ENCODE measurements at regions not wholly inside any gene's neighbourhood (a gene's known extent, or its start where the extent isn't known, plus 50 kb on each side); places are given as distances from the start of the nearest gene placed in this dataset.
"Not testable (repeated sequence)": the region's sequence is repeated elsewhere in the genome, so short reads cannot be mapped to it uniquely, and the experiment has no call there.

GRCh38 chr16:80243303-80243702 lies 297.5 kb upstream of the DYNLRB2 start:
- not testable (repeated sequence) for DNase-seq

- not testable (repeated sequence) for DNase-seq
Observed at GRCh38 chr16:80242279-80242678, 298.5 kb upstream of the DYNLRB2 start.

GRCh38 chr16:80233097-80233835 lies 307.5 kb upstream of the DYNLRB2 start:
- DNase-seq: no peak

GRCh38 chr16:80231888-80232287 lies 308.9 kb upstream of the DYNLRB2 start:
- DNase-seq: no peak

DNA sequence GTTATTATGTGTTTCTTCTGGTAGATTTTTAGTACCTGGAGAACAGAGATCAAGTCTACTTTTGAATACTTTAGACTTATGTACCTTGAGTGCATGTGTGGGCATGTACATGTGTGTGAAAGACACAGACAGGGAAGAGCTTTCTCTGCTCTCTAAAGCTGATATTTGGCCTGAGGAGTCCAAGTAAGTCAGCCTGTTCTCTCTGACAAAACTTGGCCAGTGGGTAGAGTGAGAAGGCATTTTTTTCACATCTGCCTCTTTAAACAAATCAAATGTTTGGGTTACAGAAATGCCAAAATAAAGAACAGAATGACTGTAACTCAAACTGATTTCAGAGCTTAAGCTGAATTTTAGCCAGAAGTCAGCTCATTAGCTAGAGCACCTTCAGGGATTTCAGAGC lies 309.7 kb upstream of the DYNLRB2 start:
- no peak for DNase-seq

GRCh38 chr16:80230328-80231120 lies 310.3 kb upstream of the DYNLRB2 start:
- no peak for DNase-seq

DNA sequence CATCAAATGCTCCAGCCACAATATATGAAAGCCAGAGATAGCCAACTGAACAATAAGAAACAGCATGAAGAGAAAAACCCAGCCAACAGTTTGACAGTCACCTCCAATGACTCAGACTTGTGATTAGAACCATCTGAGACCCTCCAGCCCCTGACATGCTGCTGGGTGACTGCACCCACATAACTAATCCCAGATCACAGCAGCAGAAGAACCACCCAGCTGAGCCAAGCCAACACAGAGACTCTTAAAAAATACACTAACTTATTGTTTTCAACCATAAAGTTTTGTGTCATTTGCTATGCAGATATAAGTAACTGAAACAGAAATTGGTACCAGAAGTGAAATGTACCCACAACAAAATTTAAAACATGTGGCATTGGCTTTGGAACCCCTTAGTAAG lies 314.3 kb upstream of the DYNLRB2 start:
- DNase-seq: no peak

DNA sequence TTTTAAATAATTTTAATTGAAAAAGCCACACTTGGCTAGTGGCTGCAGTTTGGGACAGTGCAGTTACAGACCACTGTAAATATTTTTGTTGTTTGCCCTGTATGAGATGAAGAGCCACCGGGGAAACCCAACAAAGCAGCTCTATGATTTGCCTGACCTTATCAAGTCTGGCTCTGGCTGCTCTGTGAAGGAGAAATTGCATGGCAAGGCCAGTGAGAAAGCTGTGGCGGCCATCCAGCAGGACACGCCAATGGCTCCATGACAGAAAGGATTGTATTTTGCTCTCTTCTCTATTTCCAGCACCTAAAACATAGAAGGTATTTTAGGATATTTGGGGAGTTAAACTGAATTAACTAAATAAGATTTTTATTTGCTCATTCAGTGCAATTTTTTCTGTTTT lies 330.0 kb upstream of the DYNLRB2 start:
- no peak for DNase-seq

DNA sequence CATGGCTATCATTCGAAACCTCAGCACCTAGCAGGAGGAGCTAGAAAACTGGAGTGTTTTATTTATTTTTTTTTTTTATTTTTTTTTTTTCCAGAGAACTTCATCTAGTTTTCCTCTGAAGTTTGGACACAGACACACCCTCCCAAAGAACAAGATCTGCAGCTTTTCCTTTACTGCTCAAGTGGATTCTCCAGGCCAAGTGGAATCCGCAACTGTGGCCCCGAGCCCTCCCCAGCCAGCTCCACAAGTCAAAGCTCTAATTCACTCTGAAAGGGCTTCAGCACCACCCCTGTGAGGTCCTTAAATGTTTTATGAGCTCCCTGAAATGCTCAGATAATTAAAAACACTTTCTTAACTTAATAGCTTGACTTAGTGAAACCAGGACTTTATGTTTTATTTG lies 332.1 kb upstream of the DYNLRB2 start:
- no peak for DNase-seq

DNA sequence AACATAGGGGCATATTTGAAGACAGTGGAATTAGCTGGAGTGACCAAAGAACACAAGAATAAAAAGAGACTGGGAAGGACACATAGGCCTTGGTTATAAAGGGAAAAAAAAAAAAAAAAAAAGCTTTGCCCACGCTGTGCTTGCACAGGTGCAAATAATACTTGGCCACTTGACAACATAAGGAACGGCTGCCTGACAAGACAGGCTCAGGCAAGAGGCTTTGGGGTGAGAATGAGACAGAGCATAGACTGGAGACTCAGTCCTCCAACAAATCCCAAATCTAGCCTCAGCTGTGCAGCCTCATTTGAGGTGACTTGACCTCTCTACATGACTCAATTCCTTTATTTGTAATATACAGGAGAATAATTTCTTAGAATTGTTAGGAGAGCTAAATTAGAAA lies 332.8 kb upstream of the DYNLRB2 start:
- no peak for DNase-seq

DNA sequence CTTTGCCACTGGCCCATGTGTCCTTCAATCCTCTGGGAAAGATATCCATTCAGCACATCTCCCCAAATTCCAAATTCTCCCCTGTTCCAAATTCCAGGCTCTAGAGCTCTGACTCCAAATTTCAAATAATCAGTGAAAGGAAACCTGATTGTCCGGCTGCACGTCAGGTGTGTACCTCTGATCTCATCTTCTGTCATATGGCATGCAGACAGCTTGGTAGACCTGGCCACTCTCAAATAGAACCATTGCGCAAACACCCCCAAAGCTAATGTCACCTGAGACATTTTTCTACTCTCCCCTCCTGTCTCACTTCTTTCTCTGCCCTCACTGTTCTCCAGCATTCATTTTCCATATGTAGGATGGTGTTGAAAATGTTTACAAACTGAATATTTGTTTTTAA lies 337.0 kb upstream of the DYNLRB2 start:
- no peak for DNase-seq

DNA sequence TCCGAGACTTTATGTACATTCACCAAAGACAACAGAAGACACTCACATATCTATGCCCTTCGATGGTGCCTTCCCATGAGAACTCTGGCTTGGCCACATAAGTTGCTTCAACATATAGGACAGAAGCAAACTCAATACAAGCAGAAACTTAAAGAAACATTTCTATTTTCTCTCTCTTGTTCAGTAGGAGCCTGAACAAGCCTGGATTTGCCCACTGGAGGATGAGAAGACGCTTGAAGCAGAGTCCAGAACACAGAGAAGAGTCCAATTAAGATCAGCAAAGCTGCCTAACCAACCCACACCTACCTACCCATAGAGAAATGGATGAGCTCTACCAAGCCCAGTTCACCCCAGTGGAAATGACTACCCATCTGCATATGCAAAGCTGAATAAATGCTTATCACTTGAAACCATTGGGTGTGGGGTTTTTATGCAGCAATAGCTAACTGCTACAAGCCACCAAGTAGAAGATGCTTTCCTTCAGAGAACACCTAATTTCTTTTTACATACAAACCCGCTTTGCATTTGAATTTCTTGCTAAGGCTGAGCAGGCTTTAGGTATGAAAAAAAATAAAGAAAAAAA lies 337.9 kb upstream of the DYNLRB2 start:
- DNase-seq: no peak

- DNase-seq: no peak
Observed at GRCh38 chr16:80200079-80200478, 340.7 kb upstream of the DYNLRB2 start.

DNA sequence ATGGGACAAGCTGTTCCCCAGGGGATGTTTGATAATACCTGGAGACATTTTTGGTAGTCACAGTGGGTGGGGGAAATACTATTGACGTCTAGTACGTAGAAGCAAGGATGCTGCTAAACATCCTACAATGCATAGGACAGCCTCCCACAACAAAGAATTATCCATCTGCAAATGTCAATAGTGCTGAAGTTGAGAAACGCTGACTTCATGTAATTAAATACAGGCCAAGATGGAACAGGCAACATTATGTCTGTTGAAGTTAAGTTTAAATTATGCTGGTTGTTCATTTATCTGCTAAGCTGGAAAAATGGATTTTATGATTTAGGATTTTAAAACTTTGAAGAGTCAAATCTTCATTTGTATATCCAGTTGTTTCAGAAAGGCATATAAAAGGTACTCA lies 341.2 kb upstream of the DYNLRB2 start:
- no peak for DNase-seq

DNA sequence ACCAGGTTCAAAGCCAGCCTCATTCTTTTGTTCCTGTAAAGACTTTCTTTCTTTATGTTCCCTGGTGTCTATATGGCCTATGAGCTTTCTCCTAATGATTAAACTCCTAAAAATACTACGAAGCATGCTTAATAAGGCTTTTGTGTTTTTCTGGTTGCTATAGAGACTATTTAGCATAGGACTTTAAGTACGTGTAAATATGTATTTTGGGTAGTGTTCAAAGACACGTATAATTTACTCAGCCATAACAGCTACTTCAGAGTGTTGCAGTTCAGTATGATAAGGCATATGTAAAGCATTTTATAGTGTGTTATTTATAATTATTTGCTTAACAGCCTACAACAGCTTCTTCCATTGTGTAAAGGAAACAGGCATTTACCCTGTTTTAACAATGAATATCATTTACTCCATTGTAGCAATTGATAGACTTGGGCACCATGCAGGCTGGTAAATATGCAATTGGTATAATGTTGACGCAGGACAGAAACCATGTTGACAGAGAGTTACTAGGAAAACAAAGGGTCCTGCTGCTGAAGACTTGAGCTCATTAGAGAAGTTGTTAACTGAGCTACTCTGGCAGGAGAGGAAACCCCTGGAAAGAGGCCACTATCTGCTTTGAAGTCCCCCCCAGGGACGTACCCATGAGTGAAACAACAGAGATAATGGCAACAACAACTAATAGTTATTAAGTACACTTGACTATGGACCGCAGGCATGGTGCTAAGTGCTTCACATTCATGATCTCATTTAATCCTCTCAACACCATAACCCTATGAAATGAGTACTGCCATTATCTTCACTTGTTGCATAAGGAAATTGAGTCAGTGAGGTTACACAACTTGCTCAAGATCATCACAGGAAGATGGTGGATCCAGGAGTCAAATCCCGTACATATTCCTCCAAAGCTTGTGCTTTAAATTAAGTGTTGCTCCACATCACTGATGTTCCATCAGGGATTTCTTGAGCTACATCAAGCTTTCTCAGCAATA lies 342.2 kb upstream of the DYNLRB2 start:
- DNase-seq: no peak

DNA sequence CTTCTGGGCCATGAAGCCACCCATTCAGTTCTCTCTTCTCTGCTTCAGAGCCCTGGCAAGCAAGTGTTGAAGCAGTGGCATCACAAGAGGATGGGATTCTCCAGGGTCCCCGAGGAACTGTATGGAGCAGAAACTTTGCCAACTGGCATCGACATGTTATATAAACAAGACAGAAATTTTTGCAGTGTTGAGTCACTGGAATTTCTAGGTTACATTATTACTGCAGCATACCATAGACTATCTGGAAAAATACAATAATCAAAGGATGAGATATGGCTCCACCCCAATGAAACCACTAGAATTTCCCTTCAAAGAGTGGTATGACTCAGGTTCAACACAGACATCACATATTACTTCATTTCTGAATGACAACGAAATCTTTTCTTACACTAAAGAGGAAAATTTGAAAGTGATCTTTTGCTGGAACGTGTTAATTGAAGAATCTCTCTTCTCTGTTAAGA lies 343.0 kb upstream of the DYNLRB2 start:
- no peak for DNase-seq

GRCh38 chr16:80191928-80192327 lies 348.9 kb upstream of the DYNLRB2 start:
- DNase-seq: no peak

DNA sequence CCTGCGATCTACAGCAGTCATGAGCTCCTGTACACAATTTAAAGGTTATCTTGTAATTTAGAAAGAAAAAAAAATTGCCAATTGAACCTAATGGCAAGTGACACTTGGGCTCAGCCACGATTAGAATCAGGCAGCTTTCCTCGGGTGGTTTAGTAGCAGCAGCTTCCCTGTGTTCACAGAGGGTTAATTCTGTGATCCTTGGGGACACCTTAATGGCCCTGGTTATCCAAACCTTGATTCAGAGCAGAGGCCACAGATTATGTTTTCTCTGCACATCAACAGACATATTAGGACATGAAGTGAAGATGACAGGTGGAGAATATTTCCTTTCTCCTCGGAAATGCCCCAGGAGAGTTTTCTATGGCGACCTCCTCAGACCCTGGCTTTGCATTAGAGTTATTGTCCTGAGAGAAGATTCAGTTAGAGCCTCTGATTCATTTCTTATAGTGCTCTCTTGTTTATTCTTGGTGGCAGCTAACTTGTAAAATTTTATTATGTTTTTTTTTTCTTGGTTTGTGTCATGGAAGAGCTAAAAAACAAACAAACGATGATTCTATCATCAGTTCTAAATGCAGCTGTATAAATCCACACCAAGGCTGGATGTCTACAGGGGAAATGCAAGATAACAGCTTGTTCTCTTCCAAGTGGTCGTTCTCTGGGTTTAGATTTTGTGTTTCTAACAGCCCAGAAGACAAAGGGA lies 351.2 kb upstream of the DYNLRB2 start:
- no peak for DNase-seq

GRCh38 chr16:80176114-80176513 lies 364.7 kb upstream of the DYNLRB2 start:
- no peak for DNase-seq

DNA sequence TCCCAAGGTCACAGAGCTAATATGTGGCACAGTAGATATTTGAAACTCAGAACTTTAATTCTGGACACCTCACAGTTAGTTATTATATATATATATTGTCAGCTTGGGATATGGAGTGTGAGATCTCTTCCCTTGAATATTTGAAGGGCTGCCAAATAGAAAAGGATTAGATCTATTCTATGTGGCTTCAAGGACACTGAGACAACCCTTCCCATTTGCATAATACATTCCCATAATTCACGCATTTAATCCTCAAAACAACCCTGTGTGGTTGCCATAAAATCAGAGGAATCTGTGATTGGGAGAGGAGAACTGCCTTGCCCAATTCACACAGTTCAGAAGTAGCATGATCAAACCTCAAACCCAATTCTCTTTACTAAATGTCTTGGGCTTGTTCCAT lies 365.8 kb upstream of the DYNLRB2 start:
- DNase-seq: no peak

DNA sequence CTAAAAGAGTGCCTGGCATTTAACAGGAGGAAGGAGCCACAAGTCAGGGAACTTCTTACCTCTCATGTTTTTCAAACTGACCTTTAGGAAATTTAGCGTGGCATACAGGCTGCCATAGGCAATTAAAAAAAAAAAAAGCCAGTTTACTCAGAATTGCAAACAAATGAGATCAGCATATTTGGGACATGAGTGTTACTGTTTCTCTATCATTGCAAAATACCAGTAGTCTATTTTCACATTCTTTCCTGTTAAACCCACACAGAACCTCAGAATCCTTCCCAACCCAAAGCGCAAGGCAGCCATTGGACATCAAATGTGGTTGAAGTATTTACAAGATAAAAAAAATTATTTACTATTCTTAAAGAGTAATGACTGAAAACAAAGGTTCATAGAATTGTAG lies 366.4 kb upstream of the DYNLRB2 start:
- no peak for DNase-seq

GRCh38 chr16:80171746-80172145 lies 369.0 kb upstream of the DYNLRB2 start:
- no peak for DNase-seq
